DND-41 (cell line): ENCODE measurements at regions not wholly inside any gene's neighbourhood (a gene's known extent, or its start where the extent isn't known, plus 50 kb on each side); places are given as distances from the start of the nearest gene placed in this dataset.

Source experiments
- ATAC-seq: fragments of 200-7000 bp; cut with Tn5 transposase; 3 replicates; pipeline ENCODE4 v1.9.1; 2021; ENCODE audit warnings: low read depth; ENCODE audit not compliant: insufficient read depth
- DNase-seq: peaks from one replicate; pipeline ENCODE4 v3.0.0-alpha.2; 2020
- H2AFZ ChIP-seq: 2 replicates; pipeline ENCODE4 v1.6.0; 2012; ENCODE audit warnings: low read depth, low read length
- H3K27ac ChIP-seq: 2 replicates; pipeline ENCODE4 v1.5.1; 2012; ENCODE audit warnings: low read length, inconsistent platforms
- H3K27me3 ChIP-seq: fragments of 200-600 bp; sonication (generic); 2 replicates; pipeline ENCODE4 v1.6.0; 2012; ENCODE audit warnings: low read length, mild to moderate bottlenecking, inconsistent platforms; ENCODE audit not compliant: insufficient read depth, poor library complexity
- H3K36me3 ChIP-seq: 2 replicates; pipeline ENCODE4 v1.5.1; 2012; ENCODE audit warnings: low read length, inconsistent platforms; ENCODE audit not compliant: insufficient read depth
- H3K4me1 ChIP-seq: 2 replicates; pipeline ENCODE4 v1.5.1; 2012; ENCODE audit warnings: mild to moderate bottlenecking, low read length; ENCODE audit not compliant: insufficient read depth
- H3K4me2 ChIP-seq: 2 replicates; pipeline ENCODE4 v1.6.0; 2012; ENCODE audit warnings: mild to moderate bottlenecking, moderate library complexity, low read length, inconsistent platforms; ENCODE audit not compliant: insufficient read depth
- H3K4me3 ChIP-seq, 2 experiments: fragments of 200-600 bp in 1 of 2; shearing (Covaris generic) in 1 of 2; 2 replicates each; pipeline ENCODE4 v1.5.1; 2012 to 2016; ENCODE audit warnings: inconsistent platforms in 2 of 2, low read length in 2 of 2, mild to moderate bottlenecking in 2 of 2, low read depth in 1 of 2, moderate library complexity in 1 of 2
- H3K79me2 ChIP-seq: 2 replicates; pipeline ENCODE4 v1.6.0; 2012; ENCODE audit warnings: low read length, inconsistent platforms; ENCODE audit not compliant: insufficient read depth
- H3K9ac ChIP-seq: 2 replicates; pipeline ENCODE4 v1.6.0; 2012; ENCODE audit warnings: low read depth, mild to moderate bottlenecking, inconsistent platforms, low read length, moderate library complexity
- H3K9me3 ChIP-seq: 2 replicates; pipeline ENCODE4 v1.5.1; 2012; ENCODE audit warnings: low read length, moderate library complexity, mild to moderate bottlenecking, inconsistent platforms; ENCODE audit not compliant: insufficient read depth, severe bottlenecking
- H4K20me1 ChIP-seq: 2 replicates; pipeline ENCODE4 v1.6.0; 2012; ENCODE audit warnings: low read length; ENCODE audit not compliant: insufficient read depth
- CTCF ChIP-seq: IDR thresholded peaks from 2 replicates; pipeline ENCODE4 v1.5.1; 2012; ENCODE audit warnings: borderline replicate concordance, low read length, moderate library complexity, mild to moderate bottlenecking; ENCODE audit not compliant: poor library complexity, severe bottlenecking; ENCODE audit errors: extremely low read depth
- EZH2 ChIP-seq: IDR thresholded peaks from 3 replicates; pipeline ENCODE4 v1.6.1; 2012; ENCODE audit warnings: borderline replicate concordance, low read depth, mild to moderate bottlenecking, moderate library complexity, low read length, inconsistent platforms; ENCODE audit not compliant: severe bottlenecking

- Histone ChIP-seq H3K4me3 (no peak overlapping the region), H3K27me3 (no peaks in the 10 kb centered on the region), H2AFZ (no peak overlapping the region), H3K36me3 (no peaks in the 10 kb centered on the region), H3K9ac (no peak overlapping the region), H3K4me2 (no peak overlapping the region), H4K20me1 (no peaks in the 10 kb centered on the region), H3K4me1 (no peaks in the 10 kb centered on the region), H3K79me2 (no peaks in the 10 kb centered on the region), H3K27ac (no peak overlapping the region), H3K9me3 (no peaks in the 10 kb centered on the region)
- ATAC-seq (no peak), DNase-seq (no peak)
- TF ChIP-seq CTCF (no peak), EZH2 (no peak)
Measured at GRCh38 chr2:198957181-198957580, 500.6 kb downstream of the SATB2 start.

- Histone ChIP-seq H2AFZ (no peak overlapping the region), H3K4me1 (no peaks in the 10 kb centered on the region), H3K27ac (no peak overlapping the region), H3K4me3 (no peak overlapping the region), H3K27me3 (no peaks in the 10 kb centered on the region), H3K79me2 (no peaks in the 10 kb centered on the region), H3K36me3 (no peaks in the 10 kb centered on the region), H3K4me2 (no peak overlapping the region), H3K9me3 (no peaks in the 10 kb centered on the region), H3K9ac (no peak overlapping the region), H4K20me1 (no peaks in the 10 kb centered on the region)
- ATAC-seq: no peak
- TF ChIP-seq EZH2: no peak
- no peak for TF ChIP-seq CTCF
- DNase-seq: no peak
Measured at GRCh38 chr2:198953328-198953727, 504.4 kb downstream of the SATB2 start.

GRCh38 chr2:198950803-198951202, 506.9 kb downstream of the SATB2 start:
- no peaks in the 10 kb centered on the region for H3K9me3 ChIP-seq
- no peaks in the 10 kb centered on the region for H3K79me2 ChIP-seq
- H3K4me1 ChIP-seq: no peaks in the 10 kb centered on the region
- no peaks in the 10 kb centered on the region for H3K27me3 ChIP-seq
- no peak overlapping the region for H3K27ac ChIP-seq
- DNase-seq (no peak), ATAC-seq (no peak)
- no peaks in the 10 kb centered on the region for H4K20me1 ChIP-seq
- no peak overlapping the region for H3K9ac ChIP-seq
- H3K4me2 ChIP-seq: no peak overlapping the region
- H3K36me3 ChIP-seq: no peaks in the 10 kb centered on the region
- no peak overlapping the region for H2AFZ ChIP-seq
- no peak for TF ChIP-seq CTCF
- TF ChIP-seq EZH2: no peak
- H3K4me3 ChIP-seq: no peak overlapping the region

GRCh38 chr2:198945496-198945895, 512.2 kb downstream of the SATB2 start:
- DNase-seq: no peak
- TF ChIP-seq CTCF (no peak), EZH2 (no peak)
- Histone ChIP-seq H3K79me2 (no peaks in the 10 kb centered on the region), H3K9me3 (no peaks in the 10 kb centered on the region), H3K27ac (no peak overlapping the region), H3K4me1 (no peaks in the 10 kb centered on the region), H3K4me2 (no peak overlapping the region), H4K20me1 (no peaks in the 10 kb centered on the region), H3K9ac (no peak overlapping the region), H3K36me3 (no peaks in the 10 kb centered on the region), H3K27me3 (no peaks in the 10 kb centered on the region), H2AFZ (no peak overlapping the region), H3K4me3 (no peak overlapping the region)
- ATAC-seq: no peak
